ENCODE measurements at regions not wholly inside any gene's neighbourhood (a gene's known extent, or its start where the extent isn't known, plus 50 kb on each side); places are given as distances from the start of the nearest gene placed in this dataset.

GRCh38 chr11:115787302-115787701 lies 283.1 kb upstream of the CADM1 start:
- Histone ChIP-seq H3K4me3 (no peak overlapping the region), H3K27me3 (ENCODE audit: insufficient read depth in 3 of 3, low read length in 2 of 3) (no peaks in the 10 kb centered on the region), H3K4me1 (no peaks in the 10 kb centered on the region), H3K27ac (no peak overlapping the region), H3K36me3 (ENCODE audit: insufficient read depth in 1 of 2, low read depth in 1 of 2) (no peaks in the 10 kb centered on the region), H3K9me3 (no peaks in the 10 kb centered on the region)
- DNase-seq (no peak), ATAC-seq (no peak)
- WGBS, 3 donors = 84 to 97% (median 90%) methylated on average over 5 of the region's 5 CpGs
- no peak for TF ChIP-seq CTCF (IDR thresholded peaks at IDR 0.05)
- intact Hi-C loops (cut with DNase I) = no loop called here

DNA sequence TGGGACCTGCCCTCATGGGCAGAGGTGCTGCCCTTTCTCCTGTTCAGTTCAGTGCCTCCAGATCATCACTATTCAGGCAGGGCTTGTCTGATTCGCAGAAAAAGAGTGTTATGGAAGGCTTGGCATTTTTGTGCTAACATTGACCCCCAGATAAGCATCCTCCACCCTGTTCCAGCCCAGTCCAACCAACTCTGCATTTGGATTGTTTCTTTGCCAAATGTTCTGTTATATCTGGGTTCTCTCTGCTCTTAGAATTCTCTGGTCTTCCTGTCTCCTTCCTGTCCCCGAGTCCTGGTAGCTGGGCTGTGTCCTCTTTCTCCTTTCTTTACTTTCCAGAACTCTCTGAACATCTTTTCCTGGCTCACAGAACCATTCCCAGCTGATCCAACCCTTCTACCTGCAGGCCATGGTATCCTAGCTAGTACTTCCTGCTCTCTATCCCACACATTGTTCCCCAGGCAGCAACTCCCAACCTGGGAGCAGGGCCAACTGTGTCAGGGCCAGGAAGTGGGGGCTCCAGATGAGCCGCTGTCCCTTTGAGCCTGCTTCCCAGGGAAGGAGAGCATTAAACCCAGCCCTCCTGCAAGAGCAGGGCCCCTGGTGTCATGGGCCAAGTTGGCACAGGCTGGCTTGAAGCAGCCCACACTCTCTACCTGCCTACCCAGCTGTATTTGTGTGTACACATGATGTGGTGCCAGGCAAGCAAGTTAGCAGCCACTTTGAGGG lies 280.7 kb upstream of the CADM1 start:
- no peak for DNase-seq

DNA sequence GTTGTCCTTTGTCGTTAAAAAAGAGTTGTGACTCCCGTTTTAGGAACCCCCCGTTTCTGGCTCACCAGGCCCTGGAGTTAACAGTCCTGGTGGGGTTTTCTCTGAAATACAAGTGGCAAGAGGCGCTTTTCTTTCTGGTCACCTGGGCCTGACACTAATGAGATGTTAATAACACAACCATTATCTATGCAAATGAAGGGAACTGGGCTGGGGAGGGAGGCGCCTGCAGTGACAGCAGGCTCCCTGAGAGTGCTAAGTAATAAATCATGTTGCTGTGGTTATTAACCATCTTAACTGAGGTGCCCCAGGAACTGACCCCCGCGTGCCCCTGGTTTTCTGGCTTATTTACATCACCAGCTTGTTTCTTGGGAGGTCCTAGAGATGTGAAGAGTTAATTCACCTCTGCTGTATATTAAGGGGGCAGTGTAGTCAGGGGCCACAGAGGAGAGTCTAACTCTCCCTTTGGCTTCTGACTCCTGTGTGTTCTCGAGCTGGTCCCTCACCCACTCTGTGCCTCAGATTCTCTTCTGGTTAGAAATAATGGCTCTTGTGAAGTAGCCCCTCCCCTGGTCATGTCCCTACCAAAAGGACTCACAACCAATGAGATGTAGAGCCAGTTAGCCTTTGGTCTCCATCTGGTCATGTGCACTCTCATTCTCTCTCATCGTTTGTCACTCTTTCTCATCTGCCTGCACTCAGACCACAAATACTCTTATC lies 276.6 kb upstream of the CADM1 start:
- no peak overlapping the region for H3K27ac ChIP-seq
- intact Hi-C loops (cut with DNase I) = no loop called here
- TF ChIP-seq CTCF (IDR thresholded peaks at IDR 0.05) = no peak
- H3K36me3 ChIP-seq (ENCODE audit: insufficient read depth in 1 of 2, low read depth in 1 of 2) = no peaks in the 10 kb centered on the region
- DNase-seq (no peak), ATAC-seq (no peak)
- no peaks in the 10 kb centered on the region for H3K9me3 ChIP-seq
- H3K4me1 ChIP-seq = no peaks in the 10 kb centered on the region
- WGBS, 3 donors = 69 to 73% (median 73%) methylated on average over 9 of the region's 9 CpGs
- H3K4me3 ChIP-seq = no peak overlapping the region
- no peaks in the 10 kb centered on the region for H3K27me3 ChIP-seq (ENCODE audit: insufficient read depth in 3 of 3, low read length in 2 of 3)

More for the DNA sequence above, 280.7 kb upstream of the CADM1 start:
- no peak overlapping the region for H3K4me3 ChIP-seq
- no peaks in the 10 kb centered on the region for H3K4me1 ChIP-seq
- no peaks in the 10 kb centered on the region for H3K36me3 ChIP-seq (ENCODE audit: insufficient read depth in 1 of 2, low read depth in 1 of 2)
- H3K9me3 ChIP-seq = no peaks in the 10 kb centered on the region
- 49 to 60% (median 52%) methylated on average over 3 of the region's 3 CpGs for WGBS, 3 donors
- no peak for ATAC-seq
- intact Hi-C loops (cut with DNase I) = no loop called here
- no peak for TF ChIP-seq CTCF (IDR thresholded peaks at IDR 0.05)
- no peaks in the 10 kb centered on the region for H3K27me3 ChIP-seq (ENCODE audit: insufficient read depth in 3 of 3, low read length in 2 of 3)
- no peak overlapping the region for H3K27ac ChIP-seq

- Histone ChIP-seq H3K27me3 (ENCODE audit: insufficient read depth in 3 of 3, low read length in 2 of 3) (no peaks in the 10 kb centered on the region), H3K36me3 (ENCODE audit: insufficient read depth in 1 of 2, low read depth in 1 of 2) (no peaks in the 10 kb centered on the region), H3K4me1 (peaks cover 5% of the 10 kb centered on the region), H3K4me3 (no peak overlapping the region), H3K9me3 (no peaks in the 10 kb centered on the region), H3K27ac (no peak overlapping the region)
- TF ChIP-seq CTCF (IDR thresholded peaks at IDR 0.05) = no peak
- WGBS, 3 donors = 69 to 93% (median 78%) methylated on average over 2 of the region's 2 CpGs
- ATAC-seq = no peak
- no peak for DNase-seq
- intact Hi-C loops (cut with DNase I) = no loop called here
Observed at GRCh38 chr11:115778928-115779650, 274.9 kb upstream of the CADM1 start.
